ENCODE measurements at regions not wholly inside any gene's neighbourhood (a gene's known extent, or its start where the extent isn't known, plus 50 kb on each side); places are given as distances from the start of the nearest gene placed in this dataset.

- DNase-seq (ENCODE audit: low read depth, low spot score) (no peak), ATAC-seq (no peak)
- RAD21 ChIA-PET (ENCODE audit: low non-redundant PET in 1 of 2, low total read pairs in 2 of 2, uncharacterized antibody in 2 of 2, unreplicated experiment in 2 of 2): no interaction called here
- Histone ChIP-seq H2AFZ (ENCODE audit: low read depth, low read length, poor library complexity, severe bottlenecking) (no peak overlapping the region), H4K20me1 (ENCODE audit: insufficient read depth) (no peaks in the 10 kb centered on the region), H3K4me1 (ENCODE audit: control insufficient read depth in 1 of 2, insufficient read depth in 2 of 2, low read length in 2 of 2) (no peaks in the 10 kb centered on the region), H3K9me2 (ENCODE audit: insufficient read depth) (no peaks in the 10 kb centered on the region), H3K9ac (ENCODE audit: low read length) (no peak overlapping the region), H3K9me3 (ENCODE audit: control insufficient read depth in 1 of 2, insufficient read depth in 1 of 2, low read depth in 1 of 2, low read length in 2 of 2) (peaks cover 0 to 14% of the 10 kb centered on the region in 2 experiments; a peak in 2 of 4 replicates), H3K4me3 (replicated peaks in 1 of 2; ENCODE audit: low read depth in 1 of 2, low read length in 2 of 2) (no peak overlapping the region), H3K4me2 (ENCODE audit: low read length) (no peak overlapping the region), H3K27me3 (ENCODE audit: insufficient read depth, low read length) (no peaks in the 10 kb centered on the region), H3K36me3 (ENCODE audit: control insufficient read depth in 1 of 2, insufficient read depth in 2 of 2, low read length in 2 of 2) (no peaks in the 10 kb centered on the region), H3K79me2 (ENCODE audit: insufficient read depth, low read length) (no peaks in the 10 kb centered on the region), H3K27ac (ENCODE audit: low read depth, low read length) (no peak overlapping the region)
- no TSS peak for BruUV-seq (replicated peaks)
- TF ChIP-seq FOSL1 (IDR thresholded peaks at IDR 0.05; ENCODE audit: low read depth) (no peak), POLR2AphosphoS5 (IDR thresholded peaks at IDR 0.05; ENCODE audit: low read depth, low read length) (no peak), JUND (IDR thresholded peaks at IDR 0.05) (no peak), SIN3A (IDR thresholded peaks at IDR 0.05; ENCODE audit: low read depth) (no peak), SRF (IDR thresholded peaks at IDR 0.05; ENCODE audit: low read depth) (no peak), MAX (IDR thresholded peaks at IDR 0.05) (no peak), CEBPB (IDR thresholded peaks at IDR 0.05; ENCODE audit: low read depth) (no peak), SP1 (IDR thresholded peaks at IDR 0.05; ENCODE audit: low read depth) (no peak), ZFX (IDR thresholded peaks at IDR 0.05) (no peak), RAD21 (IDR thresholded peaks at IDR 0.05; ENCODE audit: low read depth) (no peak), EZH2 (IDR thresholded peaks at IDR 0.05) (no peak), TCF7L2 (IDR thresholded peaks at IDR 0.05; ENCODE audit: borderline replicate concordance, extremely low read depth, insufficient read depth, insufficient read length) (no peak), CBX3 (IDR thresholded peaks at IDR 0.05; ENCODE audit: low read depth) (no peak), ZNF274 (IDR thresholded peaks at IDR 0.05; ENCODE audit: low read depth, low read length) (no peak), POLR2A (IDR thresholded peaks at IDR 0.05; ENCODE audit: borderline replicate concordance, extremely low read depth, insufficient read depth, insufficient read length) (no peak), YY1 (IDR thresholded peaks at IDR 0.05; ENCODE audit: extremely low read depth, insufficient replicate concordance, low read depth, low read length) (no peak)
- CTCF ChIA-PET: no interaction called here
- intact Hi-C loops (cut with micrococcal nuclease): no loop called here
- POLR2A ChIA-PET: no interaction called here
Observed at GRCh38 chr11:131309776-131310175, 60.6 kb upstream of the NTM start.
